H1 (cell line): ENCODE measurements at regions not wholly inside any gene's neighbourhood (a gene's known extent, or its start where the extent isn't known, plus 50 kb on each side); places are given as distances from the start of the nearest gene placed in this dataset.

Experiments used
- CBX5 ChIP-seq: fragments of 300-800, 300-1000 bp; sonication (generic); IDR thresholded peaks from 2 replicates; pipeline ENCODE4 v1.7.1; 2016; ENCODE audit warnings: antibody characterized with exemption, low read length, low read depth
- CBX8 ChIP-seq: fragments of 300-800, 300-1000 bp; sonication (generic); IDR thresholded peaks from 2 replicates; pipeline ENCODE4 v1.7.1; 2016; ENCODE audit warnings: low read depth, low read length, borderline replicate concordance
- TBP ChIP-seq: IDR thresholded peaks from 2 replicates; pipeline ENCODE4 v1.6.1; 2011; ENCODE audit warnings: low read depth, low read length, improper control_type of control experiment

DNA sequence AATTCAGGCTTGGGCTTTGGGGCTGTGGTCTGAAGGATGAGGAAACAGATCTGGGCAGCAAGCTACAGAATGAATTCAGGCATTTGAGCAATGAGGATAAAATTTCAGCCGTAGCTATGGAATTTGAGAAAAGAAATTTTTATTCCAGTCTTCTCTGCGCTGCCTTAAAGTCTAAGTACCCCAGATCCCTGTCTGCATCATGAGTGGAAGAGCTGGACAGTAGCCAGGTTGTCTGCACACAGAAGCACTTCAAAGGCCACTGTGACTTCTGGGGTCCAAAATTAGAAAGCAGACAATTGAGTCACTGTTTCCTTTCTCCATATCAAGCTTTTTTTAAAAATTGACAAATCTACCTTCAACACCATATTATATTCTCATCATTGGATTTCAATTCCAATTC, 787.6 kb upstream of the GCFC2 start (continued):
- no peak for TF ChIP-seq CBX8
- TF ChIP-seq TBP = no peak
- no peak for TF ChIP-seq CBX5
- TF ChIP-seq, all 59 proteins: peak for 0
